Left ventricle myocardium inferior (tissue), 1 donor: ENCODE measurements at regions not wholly inside any gene's neighbourhood (a gene's known extent, or its start where the extent isn't known, plus 50 kb on each side); places are given as distances from the start of the nearest gene placed in this dataset.

Source experiments
- DNase-seq: peaks from one replicate; pipeline ENCODE4 v3.0.0-alpha.2; 2020
- H3K27ac ChIP-seq: fragments of 200-600 bp; replicated peaks from 2 replicates; pipeline ENCODE4 v1.8.0; 2021
- H3K27me3 ChIP-seq: fragments of 200-600 bp; 2 replicates; pipeline ENCODE4 v1.8.0; 2021; ENCODE audit warnings: low read depth
- H3K36me3 ChIP-seq: fragments of 200-600 bp; 2 replicates; pipeline ENCODE4 v1.8.0; 2021
- H3K4me1 ChIP-seq: fragments of 200-600 bp; 2 replicates; pipeline ENCODE4 v1.8.0; 2021
- H3K4me3 ChIP-seq: fragments of 200-600 bp; 2 replicates; pipeline ENCODE4 v1.8.0; 2021; ENCODE audit warnings: mild to moderate bottlenecking, moderate library complexity
- H3K9me3 ChIP-seq: fragments of 200-600 bp; replicated peaks from 2 replicates; pipeline ENCODE4 v1.8.0; 2021
- CTCF ChIP-seq: fragments of 200-600 bp; IDR thresholded peaks from 2 replicates; pipeline ENCODE4 v1.8.0; 2021; ENCODE audit warnings: antibody characterized with exemption, mild to moderate bottlenecking, borderline replicate concordance
- intact Hi-C: fragments of 100-400 bp; cut with micrococcal nuclease; formaldehyde crosslinking; loops from one replicate; pipeline ENCODE4 v1.11.0; 2022
- donor health status: DM: no; HTN: yes; CAD: no; lungs with severe emphysema.

GRCh38 chr13:37412241-37412921 is 186.2 kb downstream of the POSTN start:
- intact Hi-C loops, result no loop called here
- Histone ChIP-seq H3K9me3 (no peaks in the 10 kb centered on the region), H3K27ac (no peak overlapping the region), H3K4me1 (no peaks in the 10 kb centered on the region), H3K4me3 (no peak overlapping the region), H3K36me3 (no peaks in the 10 kb centered on the region), H3K27me3 (no peaks in the 10 kb centered on the region)
- DNase-seq, result no peak
- TF ChIP-seq CTCF, result no peak

GRCh38 chr13:37410316-37410715 is 188.3 kb downstream of the POSTN start:
- Histone ChIP-seq H3K36me3 (no peaks in the 10 kb centered on the region), H3K9me3 (no peaks in the 10 kb centered on the region), H3K4me3 (no peak overlapping the region), H3K27ac (no peak overlapping the region), H3K4me1 (no peaks in the 10 kb centered on the region), H3K27me3 (no peaks in the 10 kb centered on the region)
- DNase-seq, result no peak
- TF ChIP-seq CTCF, result no peak
- intact Hi-C loops, result no loop called here

- H3K27ac ChIP-seq, result no peak overlapping the region
- H3K9me3 ChIP-seq, result no peaks in the 10 kb centered on the region
- H3K27me3 ChIP-seq, result no peaks in the 10 kb centered on the region
- intact Hi-C loops, result no loop called here
- H3K4me3 ChIP-seq, result no peak overlapping the region
- H3K36me3 ChIP-seq, result no peaks in the 10 kb centered on the region
- no peak for DNase-seq
- TF ChIP-seq CTCF, result no peak
- H3K4me1 ChIP-seq, result no peaks in the 10 kb centered on the region
These were observed 188.8 kb downstream of the POSTN start for GRCh38 chr13:37409756-37410155.

- Histone ChIP-seq H3K36me3 (no peaks in the 10 kb centered on the region), H3K27me3 (no peaks in the 10 kb centered on the region), H3K9me3 (no peaks in the 10 kb centered on the region), H3K4me3 (no peak overlapping the region), H3K27ac (no peak overlapping the region), H3K4me1 (no peaks in the 10 kb centered on the region)
- intact Hi-C loops, result no loop called here
- no peak for TF ChIP-seq CTCF
- DNase-seq, result no peak
These were observed 191.4 kb downstream of the POSTN start for GRCh38 chr13:37407156-37407555.

GRCh38 chr13:37406031-37406430 is 192.5 kb downstream of the POSTN start:
- Histone ChIP-seq H3K27ac (no peak overlapping the region), H3K9me3 (peaks cover 9% of the 10 kb centered on the region), H3K4me3 (no peak overlapping the region), H3K27me3 (no peaks in the 10 kb centered on the region), H3K4me1 (no peaks in the 10 kb centered on the region), H3K36me3 (no peaks in the 10 kb centered on the region)
- intact Hi-C loops, result no loop called here
- no peak for DNase-seq
- no peak for TF ChIP-seq CTCF
